ENCODE measurements at regions not wholly inside any gene's neighbourhood (a gene's known extent, or its start where the extent isn't known, plus 50 kb on each side); places are given as distances from the start of the nearest gene placed in this dataset.

GRCh38 chr11:70637949-70638583, 239.7 kb downstream of the CTTN start:
- H3K9me3 ChIP-seq (ENCODE audit: insufficient read depth, low read length) = no peaks in the 10 kb centered on the region
- no peak overlapping the region for H2AFZ ChIP-seq (ENCODE audit: low read depth, low read length, severe bottlenecking)
- no peaks in the 10 kb centered on the region for H3K9me2 ChIP-seq (replicated peaks; ENCODE audit: insufficient read depth, low read length)
- no peak overlapping the region for H3K4me3 ChIP-seq (ENCODE audit: insufficient read depth, low read length, poor library complexity, severe bottlenecking)
- no peak overlapping the region for H3K27ac ChIP-seq (ENCODE audit: low read depth, low read length)
- no peaks in the 10 kb centered on the region for H3K36me3 ChIP-seq (ENCODE audit: low read length)
- no peaks in the 10 kb centered on the region for H3K79me2 ChIP-seq (ENCODE audit: insufficient read depth, low read length)
- no peaks in the 10 kb centered on the region for H3K27me3 ChIP-seq (ENCODE audit: low read length)
- TF ChIP-seq, protein P1, sequence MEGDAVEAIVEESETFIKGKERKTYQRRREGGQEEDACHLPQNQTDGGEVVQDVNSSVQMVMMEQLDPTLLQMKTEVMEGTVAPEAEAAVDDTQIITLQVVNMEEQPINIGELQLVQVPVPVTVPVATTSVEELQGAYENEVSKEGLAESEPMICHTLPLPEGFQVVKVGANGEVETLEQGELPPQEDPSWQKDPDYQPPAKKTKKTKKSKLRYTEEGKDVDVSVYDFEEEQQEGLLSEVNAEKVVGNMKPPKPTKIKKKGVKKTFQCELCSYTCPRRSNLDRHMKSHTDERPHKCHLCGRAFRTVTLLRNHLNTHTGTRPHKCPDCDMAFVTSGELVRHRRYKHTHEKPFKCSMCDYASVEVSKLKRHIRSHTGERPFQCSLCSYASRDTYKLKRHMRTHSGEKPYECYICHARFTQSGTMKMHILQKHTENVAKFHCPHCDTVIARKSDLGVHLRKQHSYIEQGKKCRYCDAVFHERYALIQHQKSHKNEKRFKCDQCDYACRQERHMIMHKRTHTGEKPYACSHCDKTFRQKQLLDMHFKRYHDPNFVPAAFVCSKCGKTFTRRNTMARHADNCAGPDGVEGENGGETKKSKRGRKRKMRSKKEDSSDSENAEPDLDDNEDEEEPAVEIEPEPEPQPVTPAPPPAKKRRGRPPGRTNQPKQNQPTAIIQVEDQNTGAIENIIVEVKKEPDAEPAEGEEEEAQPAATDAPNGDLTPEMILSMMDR (IDR thresholded peaks at IDR 0.05; ENCODE audit: insufficient read depth, low read length, poor library complexity, severe bottlenecking) = no peak
- TF ChIP-seq EZH2phosphoT487 (conservative IDR thresholded peaks at IDR 0.05; ENCODE audit: low read length) = no peak
- no peak overlapping the region for H3K4me2 ChIP-seq (ENCODE audit: low read depth, low read length, poor library complexity, severe bottlenecking)
- H3K9ac ChIP-seq (ENCODE audit: low read length) = no peak overlapping the region
- no peaks in the 10 kb centered on the region for H3F3A ChIP-seq (ENCODE audit: insufficient read depth)
- H4K20me1 ChIP-seq (ENCODE audit: low read depth, low read length) = no peaks in the 10 kb centered on the region

DNA sequence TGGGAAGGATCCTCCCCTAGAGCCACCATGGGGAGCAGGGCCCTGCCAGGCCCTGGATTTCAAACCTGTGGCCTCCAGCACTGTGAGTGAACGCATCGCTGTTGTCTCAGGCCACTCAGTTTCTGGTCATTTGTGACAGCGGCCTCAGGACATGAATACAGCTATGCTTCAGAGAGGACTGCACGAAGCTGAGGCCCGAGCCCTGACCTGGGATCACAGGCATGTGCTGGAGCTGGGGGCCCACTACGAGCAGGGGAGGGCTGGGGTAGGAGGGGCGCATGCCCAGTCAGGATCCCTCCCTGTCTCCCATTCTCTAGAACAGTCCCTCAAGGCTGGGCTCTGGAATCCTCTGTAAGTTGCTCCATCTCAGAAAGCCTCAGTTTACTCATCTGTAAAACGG, 242.1 kb downstream of the CTTN start:
- Histone ChIP-seq H3K27me3 (ENCODE audit: low read length) (no peaks in the 10 kb centered on the region), H2AFZ (ENCODE audit: low read depth, low read length, severe bottlenecking) (no peak overlapping the region), H3K27ac (ENCODE audit: low read depth, low read length) (no peak overlapping the region), H3K9ac (ENCODE audit: low read length) (no peak overlapping the region), H3K79me2 (ENCODE audit: insufficient read depth, low read length) (no peaks in the 10 kb centered on the region), H3K9me2 (replicated peaks; ENCODE audit: insufficient read depth, low read length) (no peaks in the 10 kb centered on the region), H4K20me1 (ENCODE audit: low read depth, low read length) (no peaks in the 10 kb centered on the region), H3K4me2 (ENCODE audit: low read depth, low read length, poor library complexity, severe bottlenecking) (no peak overlapping the region), H3K4me3 (ENCODE audit: insufficient read depth, low read length, poor library complexity, severe bottlenecking) (no peak overlapping the region), H3F3A (ENCODE audit: insufficient read depth) (no peaks in the 10 kb centered on the region), H3K36me3 (ENCODE audit: low read length) (no peaks in the 10 kb centered on the region), H3K9me3 (ENCODE audit: insufficient read depth, low read length) (no peaks in the 10 kb centered on the region)
- TF ChIP-seq, protein P1 (IDR thresholded peaks at IDR 0.05; ENCODE audit: insufficient read depth, low read length, poor library complexity, severe bottlenecking) = no peak
- no peak for TF ChIP-seq EZH2phosphoT487 (conservative IDR thresholded peaks at IDR 0.05; ENCODE audit: low read length)

GRCh38 chr11:70641369-70641768, 243.0 kb downstream of the CTTN start:
- no peak overlapping the region for H3K9ac ChIP-seq (ENCODE audit: low read length)
- H3K27ac ChIP-seq (ENCODE audit: low read depth, low read length) = no peak overlapping the region
- H2AFZ ChIP-seq (ENCODE audit: low read depth, low read length, severe bottlenecking) = no peak overlapping the region
- H3K4me2 ChIP-seq (ENCODE audit: low read depth, low read length, poor library complexity, severe bottlenecking) = no peak overlapping the region
- no peaks in the 10 kb centered on the region for H3K27me3 ChIP-seq (ENCODE audit: low read length)
- H3K79me2 ChIP-seq (ENCODE audit: insufficient read depth, low read length) = no peaks in the 10 kb centered on the region
- H4K20me1 ChIP-seq (ENCODE audit: low read depth, low read length) = no peaks in the 10 kb centered on the region
- TF ChIP-seq, protein P1 (IDR thresholded peaks at IDR 0.05; ENCODE audit: insufficient read depth, low read length, poor library complexity, severe bottlenecking) = no peak
- TF ChIP-seq EZH2phosphoT487 (conservative IDR thresholded peaks at IDR 0.05; ENCODE audit: low read length) = no peak
- no peaks in the 10 kb centered on the region for H3F3A ChIP-seq (ENCODE audit: insufficient read depth)
- H3K4me3 ChIP-seq (ENCODE audit: insufficient read depth, low read length, poor library complexity, severe bottlenecking) = no peak overlapping the region
- H3K9me2 ChIP-seq (replicated peaks; ENCODE audit: insufficient read depth, low read length) = no peaks in the 10 kb centered on the region
- no peaks in the 10 kb centered on the region for H3K9me3 ChIP-seq (ENCODE audit: insufficient read depth, low read length)
- no peaks in the 10 kb centered on the region for H3K36me3 ChIP-seq (ENCODE audit: low read length)
